ENCODE measurements at regions not wholly inside any gene's neighbourhood (a gene's known extent, or its start where the extent isn't known, plus 50 kb on each side); places are given as distances from the start of the nearest gene placed in this dataset.
A peak's percentile ranks its signal among the peaks of the same experiment; 100 is the strongest.

DNA sequence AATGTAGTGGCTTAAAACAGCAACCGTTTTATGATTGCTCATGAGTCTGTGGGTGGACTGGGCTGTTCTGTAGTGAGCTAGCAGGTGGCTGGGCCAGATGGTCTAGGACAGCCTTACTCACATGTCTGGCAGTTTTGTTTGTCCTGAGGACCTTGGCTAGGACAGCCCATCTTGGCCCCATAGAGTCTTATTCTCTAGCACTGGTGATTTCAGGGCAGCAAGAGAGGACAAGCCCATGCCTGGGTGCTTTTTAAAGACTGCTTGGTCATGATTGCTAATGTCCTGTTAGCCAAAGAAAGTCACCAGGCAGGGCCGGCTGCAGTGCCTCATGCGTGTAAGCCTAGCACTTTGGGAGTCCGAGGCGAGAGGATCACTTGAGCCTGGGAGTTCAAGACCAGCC, 139.8 kb downstream of the KATNIP start:
- no peak for TF ChIP-seq CTCF (IDR thresholded peaks at IDR 0.05; ENCODE audit: control insufficient read depth, insufficient read depth, low read depth, low read length, missing control alignments)
- no peak overlapping the region for H3K4me3 ChIP-seq (ENCODE audit: control insufficient read depth, low read depth, low read length)
- DNase-seq (ENCODE audit: low read depth): no peak

GRCh38 chr16:27690608-27691007, 140.7 kb downstream of the KATNIP start:
- peak; percentile 65 for TF ChIP-seq CTCF (IDR thresholded peaks at IDR 0.05; ENCODE audit: control insufficient read depth, insufficient read depth, low read depth, low read length, missing control alignments)

DNA sequence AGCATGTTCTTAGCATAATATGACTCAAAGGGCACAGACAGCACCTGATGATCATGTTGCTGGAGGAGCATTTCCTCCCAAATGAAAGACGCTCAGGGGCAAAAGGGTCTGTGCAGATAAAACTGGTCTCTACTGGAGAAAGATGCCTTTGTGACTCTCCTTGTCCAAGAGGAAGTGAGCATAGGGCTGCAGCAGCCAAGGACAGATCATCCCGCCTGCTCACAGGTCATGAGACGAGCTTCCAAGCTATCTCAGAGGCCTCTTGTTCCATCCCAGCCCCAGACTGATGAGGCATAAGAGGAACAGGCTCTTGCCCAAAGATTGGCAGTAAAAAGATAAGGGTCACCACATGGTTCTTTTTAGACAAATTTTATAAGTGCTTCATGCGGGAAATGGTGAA, 141.8 kb downstream of the KATNIP start:
- no peak for DNase-seq (ENCODE audit: low read depth)
- no peak for TF ChIP-seq CTCF (IDR thresholded peaks at IDR 0.05; ENCODE audit: control insufficient read depth, insufficient read depth, low read depth, low read length, missing control alignments)
- H3K4me3 ChIP-seq (ENCODE audit: control insufficient read depth, low read depth, low read length): no peak overlapping the region

More at GRCh38 chr16:27690608-27691007, 140.7 kb downstream of the KATNIP start:
- no peak overlapping the region for H3K4me3 ChIP-seq (ENCODE audit: control insufficient read depth, low read depth, low read length)
- DNase-seq (ENCODE audit: low read depth): no peak

GRCh38 chr16:27692576-27692975, 142.6 kb downstream of the KATNIP start:
- no peak for DNase-seq (ENCODE audit: low read depth)
- no peak overlapping the region for H3K4me3 ChIP-seq (ENCODE audit: control insufficient read depth, low read depth, low read length)
- TF ChIP-seq CTCF (IDR thresholded peaks at IDR 0.05; ENCODE audit: control insufficient read depth, insufficient read depth, low read depth, low read length, missing control alignments): no peak

DNA sequence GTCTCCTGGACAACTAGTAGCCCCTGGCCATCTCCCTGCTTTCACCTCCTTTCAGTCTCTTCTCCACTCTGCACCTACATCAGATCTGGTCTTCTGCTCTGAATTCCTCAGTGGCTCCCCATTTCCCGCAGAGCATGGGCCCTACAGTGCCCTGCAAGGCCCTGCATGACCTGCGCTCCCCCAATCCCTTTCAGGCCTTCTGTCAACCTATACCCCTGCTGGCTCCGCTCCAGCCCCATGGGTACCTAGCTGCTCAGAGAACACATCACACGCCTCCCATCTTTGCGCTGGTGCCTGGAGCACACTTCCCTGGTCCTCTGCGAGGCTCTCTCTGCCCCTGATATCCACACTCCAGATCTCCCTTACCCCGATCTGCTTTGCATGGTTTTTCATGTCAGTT, 145.2 kb downstream of the KATNIP start:
- DNase-seq (ENCODE audit: low read depth): no peak
- no peak for TF ChIP-seq CTCF (IDR thresholded peaks at IDR 0.05; ENCODE audit: control insufficient read depth, insufficient read depth, low read depth, low read length, missing control alignments)
- no peak overlapping the region for H3K4me3 ChIP-seq (ENCODE audit: control insufficient read depth, low read depth, low read length)

DNA sequence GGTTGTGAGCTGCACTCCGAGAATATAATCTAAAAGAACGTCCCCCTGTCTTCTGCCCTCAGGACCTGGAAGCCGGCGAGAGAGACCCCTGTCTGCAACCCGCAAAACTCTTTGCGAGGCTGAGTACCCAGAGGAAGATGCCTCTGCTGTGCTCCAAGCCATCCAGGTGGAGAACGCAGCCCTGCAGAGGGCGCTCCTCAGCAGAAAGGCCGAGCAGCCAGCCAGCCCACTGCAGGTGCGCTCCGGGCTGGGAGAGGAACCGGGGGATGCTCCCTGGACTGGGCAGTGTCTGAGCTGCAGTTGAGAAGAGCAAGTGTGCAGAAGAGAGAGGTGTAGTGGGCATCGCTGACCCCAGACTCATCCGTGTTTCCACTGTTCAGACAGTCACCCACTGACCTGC, 148.3 kb downstream of the KATNIP start:
- no peak for DNase-seq (ENCODE audit: low read depth)

More for the DNA sequence above, 148.3 kb downstream of the KATNIP start:
- peak; percentile 23 for TF ChIP-seq CTCF (IDR thresholded peaks at IDR 0.05; ENCODE audit: control insufficient read depth, insufficient read depth, low read depth, low read length, missing control alignments)
- no peak overlapping the region for H3K4me3 ChIP-seq (ENCODE audit: control insufficient read depth, low read depth, low read length)

Data from AG09309 (cell line).